Stimulated activated CD8-positive, alpha-beta memory T cell treated with anti-CD3 and anti-CD28 coated beads, Interleukin-7, amount 100 ng/mL, for 48 hours (primary cell): ENCODE measurements at regions not wholly inside any gene's neighbourhood (a gene's known extent, or its start where the extent isn't known, plus 50 kb on each side); places are given as distances from the start of the nearest gene placed in this dataset.
A peak's percentile ranks its signal among the peaks of the same experiment; 100 is the strongest.
"Not testable (repeated sequence)": the region's sequence is repeated elsewhere in the genome, so short reads cannot be mapped to it uniquely, and the experiment has no call there.

Source experiments
- DNase-seq, 2 donors: peaks; one replicate each; pipeline ENCODE4 v3.0.0-alpha.2; 2020; ENCODE audit warnings: low read depth in 1 of 2; ENCODE audit errors: extremely low read depth in 1 of 2

DNA sequence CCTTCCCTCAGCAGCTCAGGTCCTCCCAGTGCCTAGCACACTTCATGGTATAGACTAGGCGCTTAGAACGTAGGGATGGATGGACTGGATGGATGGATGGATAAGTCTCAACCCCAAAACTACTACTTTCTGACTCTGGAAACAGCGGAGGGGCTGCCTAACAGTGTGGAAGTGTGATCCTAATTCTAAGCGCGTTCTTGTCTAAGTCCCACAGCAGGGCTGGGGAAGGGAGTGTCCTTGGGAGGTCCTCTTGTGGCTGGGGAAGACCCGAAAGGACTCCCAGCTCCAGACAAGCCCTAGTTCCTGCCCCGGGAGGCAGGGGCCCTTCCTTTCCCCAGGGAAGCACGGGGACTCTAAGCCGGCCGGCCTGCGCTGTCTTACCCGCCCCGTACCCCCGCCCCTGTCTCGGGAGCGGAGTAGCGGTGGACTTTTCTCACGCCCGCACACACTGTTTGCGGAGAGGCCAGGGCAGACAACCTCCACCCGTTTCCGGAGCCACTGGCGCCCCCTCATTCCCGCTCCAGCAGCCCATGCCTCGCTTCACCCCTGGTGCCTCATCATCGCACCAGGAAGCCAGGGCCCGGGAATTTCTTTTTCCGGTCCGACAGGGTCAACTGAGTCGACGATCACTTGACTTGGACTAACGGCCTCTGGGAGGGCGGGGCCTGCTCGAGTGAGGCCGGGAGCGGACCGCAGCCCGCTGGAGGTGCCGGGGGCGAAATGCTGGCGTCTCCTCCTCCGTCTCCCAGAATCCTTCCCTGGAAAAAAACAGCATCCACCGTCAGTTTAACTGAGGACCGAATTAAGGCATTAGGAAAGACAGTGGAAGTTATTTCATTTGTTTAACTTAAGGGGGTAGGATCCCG lies 133.3 kb downstream of the TBC1D2B start:
- peak in 1 of 2 donors; percentile 39 for DNase-seq

DNA sequence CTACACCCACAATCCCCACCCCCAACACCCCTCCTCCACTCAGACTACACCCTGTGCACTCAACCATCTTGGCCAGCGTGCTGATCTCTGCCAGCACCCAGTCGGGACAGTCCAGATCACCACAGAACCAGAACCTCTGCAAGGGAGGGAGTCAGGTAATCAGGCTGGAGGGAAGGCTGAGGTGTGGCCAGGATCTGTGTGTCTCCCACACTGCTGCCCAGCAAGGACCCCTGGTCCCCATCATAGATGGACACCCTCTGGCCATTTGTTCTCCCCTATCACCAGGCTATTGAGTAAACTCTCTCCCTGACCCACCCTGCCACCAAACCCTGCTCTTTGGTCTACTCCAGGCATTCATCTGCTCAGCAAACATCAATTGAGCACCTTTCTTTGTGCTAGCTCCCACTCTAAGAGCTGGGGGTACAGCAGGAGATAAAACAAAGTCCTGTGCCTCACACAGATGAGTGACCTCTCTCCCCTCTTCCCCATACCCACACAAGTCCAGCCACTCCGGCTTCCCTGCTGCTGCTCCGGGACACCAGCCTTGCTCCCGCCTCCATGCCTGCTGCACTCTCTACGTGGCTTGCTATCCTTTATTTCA lies 134.8 kb downstream of the TBC1D2B start:
- no peak for DNase-seq

DNA sequence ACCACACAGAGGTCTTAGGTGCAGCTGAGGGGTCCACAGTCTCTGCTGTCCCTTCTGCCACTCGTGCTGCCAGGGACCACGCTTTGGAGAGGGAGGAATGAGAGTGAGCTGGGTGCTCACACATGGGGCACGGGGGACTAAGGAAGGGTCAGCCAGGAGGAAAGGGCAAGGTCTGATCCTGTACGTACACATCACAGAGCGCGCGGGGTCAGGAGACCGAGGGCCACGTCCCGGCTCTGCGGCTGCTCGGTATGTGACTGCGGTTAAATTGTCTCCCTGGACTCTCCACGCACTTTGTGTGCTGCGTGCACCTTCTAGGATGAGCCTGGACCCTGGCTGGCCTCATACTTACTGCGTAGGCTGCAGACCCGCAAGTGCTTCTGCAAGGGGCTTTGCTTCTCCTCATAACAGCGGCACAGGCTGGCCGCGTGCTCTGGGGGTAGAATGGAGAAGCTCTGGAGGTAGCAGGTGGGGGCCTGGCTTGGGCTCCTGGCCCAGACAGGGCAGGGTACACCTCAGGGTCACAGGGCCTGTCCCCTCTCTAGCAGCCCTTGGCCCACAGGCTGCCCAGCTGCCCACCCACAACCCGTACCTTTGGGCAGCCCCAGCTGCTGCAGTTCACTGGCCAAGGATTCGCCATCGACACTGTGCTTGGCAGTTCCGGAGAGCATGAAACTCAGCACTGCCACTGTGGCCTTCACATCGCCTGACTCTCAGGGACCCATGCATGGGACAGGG lies 136.3 kb downstream of the TBC1D2B start:
- DNase-seq: not testable (repeated sequence)

- DNase-seq: no peak
These were observed 137.0 kb downstream of the TBC1D2B start for GRCh38 chr15:77940381-77940947.

DNA sequence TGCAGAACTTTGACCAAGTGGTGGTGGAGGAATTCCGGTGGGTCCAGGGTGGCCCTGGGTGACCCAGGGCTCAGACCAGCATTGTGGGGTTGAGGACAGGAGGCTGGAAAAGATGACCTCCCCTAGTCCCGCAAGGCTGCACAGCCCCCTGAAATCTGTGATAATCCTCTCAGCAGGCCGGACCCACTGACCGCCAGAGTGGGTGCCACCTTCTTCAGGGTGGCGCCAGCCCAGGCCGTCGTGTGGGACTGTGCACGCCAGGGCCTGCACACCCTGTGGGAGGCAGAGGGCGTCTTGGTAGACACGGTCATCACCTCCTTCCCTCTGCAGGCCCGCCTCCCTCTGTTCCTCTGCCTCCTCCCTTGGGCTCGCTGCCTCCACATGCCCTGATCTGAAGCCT lies 137.7 kb downstream of the TBC1D2B start:
- no peak for DNase-seq

GRCh38 chr15:77939026-77939425 lies 138.5 kb downstream of the TBC1D2B start:
- not testable (repeated sequence) for DNase-seq

GRCh38 chr15:77938546-77938945 lies 139.0 kb downstream of the TBC1D2B start:
- not testable (repeated sequence) for DNase-seq

DNA sequence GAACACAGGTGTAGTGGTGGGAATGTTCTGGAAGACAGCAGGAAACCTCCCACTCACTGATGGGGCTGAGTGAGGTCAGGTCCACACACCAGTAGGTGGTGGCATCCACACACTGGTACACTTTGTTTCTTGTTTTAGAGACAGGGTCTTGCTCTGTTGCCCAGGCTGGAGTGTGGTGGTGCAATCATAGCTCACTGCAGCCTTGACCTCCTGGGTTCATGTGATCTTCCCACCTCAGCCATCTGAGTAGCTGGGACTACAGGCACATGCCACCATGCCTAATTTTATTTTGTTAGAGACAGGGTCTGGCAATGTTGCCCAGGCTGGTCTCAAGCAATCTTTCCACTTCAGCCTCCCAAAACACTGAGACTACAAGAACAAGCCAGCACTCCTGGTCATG lies 140.9 kb downstream of the TBC1D2B start:
- not testable (repeated sequence) for DNase-seq

GRCh38 chr15:77934516-77934915 lies 143.0 kb downstream of the TBC1D2B start:
- not testable (repeated sequence) for DNase-seq

DNA sequence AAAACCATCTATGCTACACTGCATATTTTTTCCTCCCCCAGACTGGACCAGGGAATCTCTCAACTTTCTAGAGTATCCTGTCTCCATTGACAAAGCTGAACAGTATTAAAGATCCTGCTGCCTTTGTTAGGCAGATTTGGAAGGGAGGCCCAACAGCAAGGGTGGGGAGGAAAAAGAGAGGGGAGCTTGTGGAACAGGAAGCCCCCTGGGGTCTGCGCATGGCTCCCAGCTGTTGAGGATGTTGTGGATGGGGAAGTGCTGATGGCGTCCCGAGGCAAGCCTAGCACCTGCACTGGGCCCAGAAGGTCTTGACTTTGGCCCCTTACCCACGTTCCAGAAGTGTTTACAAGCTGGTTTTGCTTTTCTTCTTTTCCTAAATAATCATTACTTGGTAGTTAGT lies 146.6 kb downstream of the TBC1D2B start:
- not testable (repeated sequence) for DNase-seq

GRCh38 chr15:77930490-77930889 lies 147.0 kb downstream of the TBC1D2B start:
- not testable (repeated sequence) for DNase-seq

- not testable (repeated sequence) for DNase-seq
These were observed 150.7 kb downstream of the TBC1D2B start for GRCh38 chr15:77926789-77927188.

DNA sequence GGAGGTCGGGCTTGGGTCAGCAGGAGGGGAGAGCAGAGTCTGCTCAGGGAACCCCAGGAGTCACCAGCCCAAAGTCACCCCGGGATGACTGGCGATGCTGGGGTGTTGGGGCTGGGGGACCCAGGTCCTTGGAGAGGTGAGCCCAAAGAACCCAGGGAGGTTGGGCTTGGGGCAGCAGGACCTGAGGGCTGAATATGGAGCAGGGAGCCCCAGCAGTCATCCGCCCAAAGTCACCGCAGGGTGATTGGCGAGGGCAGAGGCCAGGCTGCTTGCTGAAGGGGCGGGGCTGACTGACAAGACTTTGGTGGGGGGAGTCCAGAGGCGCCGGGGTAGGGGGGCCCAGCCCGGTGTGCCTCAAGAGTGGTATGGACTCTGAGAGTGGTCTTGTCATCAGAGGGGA lies 151.2 kb downstream of the TBC1D2B start:
- DNase-seq: not testable (repeated sequence)

DNA sequence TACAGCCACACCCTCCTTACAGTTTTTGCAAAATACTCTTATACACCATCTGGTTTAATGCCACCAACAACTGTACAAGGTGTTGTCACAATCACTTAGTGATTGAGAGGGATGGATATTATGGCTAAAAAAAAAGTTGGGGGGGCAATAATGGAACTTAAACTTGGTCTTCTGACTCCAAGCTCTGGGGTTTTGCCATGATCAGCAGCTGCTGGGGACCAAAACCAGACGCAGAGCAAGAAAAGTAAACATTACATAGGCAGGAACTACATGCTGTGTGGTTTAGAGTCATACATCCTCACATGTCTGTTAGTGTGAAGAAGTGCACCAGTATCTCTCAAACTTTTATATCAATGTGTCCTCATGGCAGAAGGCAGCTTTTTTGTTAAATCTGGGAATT lies 152.4 kb downstream of the TBC1D2B start:
- DNase-seq: not testable (repeated sequence)

- no peak for DNase-seq
These were observed 155.8 kb downstream of the TBC1D2B start for GRCh38 chr15:77921664-77922063.

- not testable (repeated sequence) for DNase-seq
These were observed 160.4 kb downstream of the TBC1D2B start for GRCh38 chr15:77916966-77917635.

DNA sequence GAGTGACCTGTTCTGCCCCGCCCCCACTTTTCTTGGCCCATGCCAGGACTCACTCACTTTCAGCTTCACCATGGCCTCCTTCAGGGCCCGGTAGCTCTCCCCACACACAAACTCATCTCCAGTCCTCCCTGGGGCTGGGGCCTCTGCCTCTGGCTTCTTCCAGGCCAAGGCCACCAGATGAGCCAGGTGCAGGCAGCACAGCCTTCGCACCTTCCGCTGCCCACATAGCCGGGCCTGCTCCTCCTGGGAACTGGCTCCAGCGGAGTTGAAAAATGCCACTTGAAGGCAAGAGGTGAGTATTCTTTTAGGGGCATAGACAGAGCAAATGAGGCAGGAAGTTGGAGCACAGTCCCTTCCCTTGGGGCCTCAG lies 161.6 kb downstream of the TBC1D2B start:
- not testable (repeated sequence) for DNase-seq

- DNase-seq: no peak
These were observed 162.1 kb downstream of the TBC1D2B start for GRCh38 chr15:77915261-77915960.

DNA sequence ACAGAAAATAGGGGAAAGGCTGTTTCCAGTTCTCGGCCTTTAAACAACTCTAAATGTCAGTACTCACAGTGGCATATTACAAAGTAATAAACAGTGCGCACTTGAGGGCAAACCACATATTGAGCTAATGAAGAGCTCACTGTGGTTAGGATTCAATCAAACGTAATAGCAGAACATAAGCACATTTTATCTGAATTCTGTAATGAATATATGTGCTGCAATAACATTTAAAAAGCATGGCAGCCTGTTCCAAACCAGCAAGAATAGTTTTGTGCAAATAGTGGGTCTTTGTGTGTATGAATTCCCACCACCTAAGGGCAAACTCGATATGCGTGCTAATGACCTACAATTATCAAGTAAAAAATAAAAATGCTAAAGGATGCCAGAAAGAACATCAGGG lies 163.0 kb downstream of the TBC1D2B start:
- not testable (repeated sequence) for DNase-seq
